Choroid plexus epithelial cell (primary cell): ENCODE measurements at regions not wholly inside any gene's neighbourhood (a gene's known extent, or its start where the extent isn't known, plus 50 kb on each side); places are given as distances from the start of the nearest gene placed in this dataset.

Experiments
- DNase-seq: peaks from one replicate; pipeline ENCODE4 v3.0.0-alpha.2; 2010; ENCODE audit warnings: low read depth
- H3K4me3 ChIP-seq: 2 replicates; pipeline ENCODE4 v1.5.1; 2011; ENCODE audit warnings: low read depth, mild to moderate bottlenecking, control low read depth, low read length, moderate library complexity
- TF ChIP-seq, protein P1 (sequence below): conservative IDR thresholded peaks from 2 replicates; pipeline ENCODE4 v1.5.1; 2011; ENCODE audit warnings: low read depth, mild to moderate bottlenecking, control low read depth, inconsistent platforms, low read length, moderate library complexity

DNA sequence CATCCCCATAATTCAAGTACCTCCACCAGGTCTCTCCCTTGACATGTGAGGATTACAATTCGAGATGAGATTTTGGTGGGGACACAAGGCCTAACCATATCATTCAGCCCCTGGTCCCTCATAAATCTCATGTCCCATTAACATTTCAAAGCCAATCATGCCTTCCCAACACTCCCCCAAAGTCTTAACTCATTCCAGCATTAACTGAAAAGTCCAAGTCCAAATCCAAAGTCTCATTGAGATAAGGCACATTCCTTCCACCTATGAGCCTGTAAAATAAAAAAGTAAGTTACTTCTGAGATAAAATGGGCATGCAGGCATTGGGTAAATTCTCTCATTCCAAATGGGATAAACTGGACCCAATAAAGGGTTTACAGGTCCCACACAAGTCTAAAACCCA, 849.7 kb downstream of the BCL11A start:
- DNase-seq: no peak
- TF ChIP-seq, protein P1, sequence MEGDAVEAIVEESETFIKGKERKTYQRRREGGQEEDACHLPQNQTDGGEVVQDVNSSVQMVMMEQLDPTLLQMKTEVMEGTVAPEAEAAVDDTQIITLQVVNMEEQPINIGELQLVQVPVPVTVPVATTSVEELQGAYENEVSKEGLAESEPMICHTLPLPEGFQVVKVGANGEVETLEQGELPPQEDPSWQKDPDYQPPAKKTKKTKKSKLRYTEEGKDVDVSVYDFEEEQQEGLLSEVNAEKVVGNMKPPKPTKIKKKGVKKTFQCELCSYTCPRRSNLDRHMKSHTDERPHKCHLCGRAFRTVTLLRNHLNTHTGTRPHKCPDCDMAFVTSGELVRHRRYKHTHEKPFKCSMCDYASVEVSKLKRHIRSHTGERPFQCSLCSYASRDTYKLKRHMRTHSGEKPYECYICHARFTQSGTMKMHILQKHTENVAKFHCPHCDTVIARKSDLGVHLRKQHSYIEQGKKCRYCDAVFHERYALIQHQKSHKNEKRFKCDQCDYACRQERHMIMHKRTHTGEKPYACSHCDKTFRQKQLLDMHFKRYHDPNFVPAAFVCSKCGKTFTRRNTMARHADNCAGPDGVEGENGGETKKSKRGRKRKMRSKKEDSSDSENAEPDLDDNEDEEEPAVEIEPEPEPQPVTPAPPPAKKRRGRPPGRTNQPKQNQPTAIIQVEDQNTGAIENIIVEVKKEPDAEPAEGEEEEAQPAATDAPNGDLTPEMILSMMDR: no peak
- no peak overlapping the region for H3K4me3 ChIP-seq

- no peak overlapping the region for H3K4me3 ChIP-seq
Observed at GRCh38 chr2:59702026-59702425, 851.4 kb downstream of the BCL11A start.

GRCh38 chr2:59701271-59701994, 852.0 kb downstream of the BCL11A start:
- no peak overlapping the region for H3K4me3 ChIP-seq
- no peak for DNase-seq
- TF ChIP-seq, protein P1: no peak

More at GRCh38 chr2:59702026-59702425, 851.4 kb downstream of the BCL11A start:
- TF ChIP-seq, protein P1: no peak
- DNase-seq: no peak

DNA sequence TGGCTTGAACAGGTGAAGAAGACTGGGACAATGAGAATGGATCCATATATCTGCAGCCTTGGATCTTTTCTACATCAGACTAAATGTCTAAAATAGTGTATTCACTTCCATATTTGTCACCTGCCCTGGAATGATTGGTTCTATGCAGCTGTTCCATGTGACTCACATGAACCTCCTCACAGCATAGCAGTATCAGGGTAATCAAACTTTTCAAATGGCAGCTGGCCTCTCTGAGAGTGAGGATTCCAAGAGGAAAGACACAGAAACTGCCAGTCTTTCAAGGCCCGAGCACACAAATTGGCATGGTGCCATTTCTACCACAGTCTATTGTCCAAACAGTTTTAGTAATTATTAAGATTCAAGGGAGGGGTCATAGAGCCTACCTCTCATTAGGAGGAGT, 859.3 kb downstream of the BCL11A start:
- TF ChIP-seq, protein P1: no peak

DNA sequence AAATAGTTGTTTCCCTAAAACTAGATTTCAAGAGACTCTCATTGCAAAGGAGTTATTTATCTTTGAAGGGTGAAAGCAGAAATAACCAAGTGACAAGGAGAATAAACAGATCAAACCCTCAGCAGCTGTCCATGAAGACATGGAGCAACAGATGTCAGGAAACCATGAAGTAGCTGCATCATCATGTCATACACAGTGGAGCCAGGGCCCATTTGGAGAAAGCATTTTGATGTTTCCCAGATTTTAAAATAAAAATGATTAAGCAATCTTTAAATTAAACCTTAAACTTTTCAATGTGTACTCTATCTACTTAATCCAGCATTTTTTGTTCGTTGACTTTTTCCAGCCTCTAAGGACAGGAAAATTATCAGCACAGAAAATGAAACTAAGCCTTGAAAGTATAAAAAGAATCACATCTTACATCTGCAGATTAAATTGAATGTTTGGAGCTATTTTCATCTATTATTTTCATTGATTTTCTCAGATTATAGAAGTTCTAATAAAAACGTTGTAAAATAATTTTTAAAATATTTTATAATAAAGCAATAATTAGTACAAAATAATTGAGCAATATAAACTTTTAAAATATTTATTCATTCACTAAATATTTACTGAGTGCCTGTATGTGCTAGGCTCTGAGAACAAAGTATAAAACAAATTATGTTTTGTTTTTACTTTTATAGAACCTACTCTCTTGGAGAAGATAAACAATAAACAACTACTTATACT, 860.1 kb downstream of the BCL11A start:
- H3K4me3 ChIP-seq: no peak overlapping the region
- TF ChIP-seq, protein P1: no peak
- no peak for DNase-seq

More for the DNA sequence above, 859.3 kb downstream of the BCL11A start:
- no peak for DNase-seq
- H3K4me3 ChIP-seq: no peak overlapping the region

DNA sequence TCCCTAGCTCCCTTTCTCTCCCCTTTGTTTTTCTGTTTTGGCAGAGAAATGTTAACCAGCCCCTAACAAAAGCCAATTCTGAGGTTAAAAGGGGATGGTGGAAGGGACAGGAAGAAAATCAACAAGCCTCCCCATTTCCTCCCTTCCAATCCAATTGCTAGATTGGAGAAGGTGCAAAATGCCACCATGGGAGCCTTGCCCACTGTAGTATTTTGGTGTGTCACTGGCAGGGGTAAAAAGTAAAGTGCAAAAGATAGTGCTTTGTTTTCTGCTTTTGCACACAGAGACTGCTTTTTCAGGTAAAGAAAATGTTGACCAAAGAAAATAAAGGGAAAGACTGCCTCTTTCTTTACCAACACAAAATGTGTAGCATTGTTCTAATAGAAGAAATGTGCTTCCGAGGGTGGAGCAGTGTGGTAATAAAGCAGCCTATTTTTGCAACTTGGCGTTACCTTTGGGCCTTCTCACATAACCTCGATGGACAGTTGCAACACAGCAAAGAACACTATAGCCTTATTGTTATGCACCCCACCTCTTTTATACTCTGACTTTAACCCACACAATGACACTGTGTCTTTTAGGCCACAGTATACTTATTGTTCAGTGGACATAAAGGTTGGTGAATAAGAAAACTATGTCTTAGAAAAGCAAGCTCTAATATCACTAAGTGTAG, 861.8 kb downstream of the BCL11A start:
- no peak for DNase-seq
- H3K4me3 ChIP-seq: no peak overlapping the region
- TF ChIP-seq, protein P1: no peak
